IMR-90 (cell line): ENCODE measurements at regions not wholly inside any gene's neighbourhood (a gene's known extent, or its start where the extent isn't known, plus 50 kb on each side); places are given as distances from the start of the nearest gene placed in this dataset.

ENCODE experiments used
- ATAC-seq: fragments of 200-7000 bp; cut with Tn5 transposase; 2 replicates; pipeline ENCODE4 v1.9.1; 2020; ENCODE audit warnings: low read depth, mild to moderate bottlenecking, moderate library complexity
- BruUV-seq: library from RNA; stranded (reverse); fragments of 400-500 nt; replicated peaks from 2 replicates; lab custom pipeline; 2021; lab: Mats Ljungman, UMichigan
- CTCF ChIA-PET: fragments of 300-600 bp; formaldehyde crosslinking; extraction: SDS; loops from one replicate; lab custom pipeline; 2021; ENCODE audit warnings: antibody characterized with exemption; lab: Yijun Ruan, JAX
- POLR2A ChIA-PET: fragments of 300-600 bp; sonication (Branson Sonifier 250); formaldehyde crosslinking; loops from one replicate; lab custom pipeline; 2022; ENCODE audit warnings: antibody characterized with exemption; ENCODE audit not compliant: unreplicated experiment; lab: Charles Lee
- DNase-seq: peaks from one replicate; pipeline ENCODE4 v3.0.0; 2013
- H2AFZ ChIP-seq: replicated peaks from 2 replicates; pipeline ENCODE3; 2013; ENCODE audit warnings: low read length, mild to moderate bottlenecking; ENCODE audit not compliant: poor library complexity
- H2AK5ac ChIP-seq: 2 replicates; pipeline ENCODE4 v1.6.1; 2013; ENCODE audit warnings: low read depth, low read length, inconsistent platforms
- H2AK9ac ChIP-seq: replicated peaks from 2 replicates; pipeline ENCODE3; 2013; ENCODE audit warnings: mild to moderate bottlenecking, low read depth, low read length, moderate library complexity; ENCODE audit not compliant: poor library complexity
- H2BK120ac ChIP-seq: 2 replicates; pipeline ENCODE4 v1.6.1; 2013; ENCODE audit warnings: low read depth, low read length, inconsistent platforms
- H2BK15ac ChIP-seq: 3 replicates; pipeline ENCODE4 v1.6.1; 2013; ENCODE audit warnings: low read depth, low read length, inconsistent platforms
- H2BK20ac ChIP-seq: 2 replicates; pipeline ENCODE4 v1.6.1; 2013; ENCODE audit warnings: low read depth, mild to moderate bottlenecking, inconsistent platforms, low read length, moderate library complexity
- H2BK5ac ChIP-seq: 2 replicates; pipeline ENCODE4 v1.6.1; 2013; ENCODE audit warnings: mild to moderate bottlenecking, low read depth, low read length, inconsistent platforms; ENCODE audit not compliant: poor library complexity, severe bottlenecking
- H3K14ac ChIP-seq: replicated peaks from 2 replicates; pipeline ENCODE4 v1.6.1; 2013; ENCODE audit warnings: low read depth, low read length, inconsistent platforms
- H3K18ac ChIP-seq: 2 replicates; pipeline ENCODE4 v1.6.1; 2013; ENCODE audit warnings: low read depth, low read length, control low read depth
- H3K23ac ChIP-seq: 2 replicates; pipeline ENCODE4 v1.6.1; 2013; ENCODE audit warnings: low read depth, low read length, inconsistent platforms
- H3K27ac ChIP-seq: 2 replicates; pipeline ENCODE4 v1.5.1; 2013; ENCODE audit warnings: mild to moderate bottlenecking, control low read depth, low read length; ENCODE audit not compliant: insufficient read depth
- H3K27me3 ChIP-seq: 2 replicates; pipeline ENCODE4 v1.6.1; 2013; ENCODE audit warnings: low read length; ENCODE audit not compliant: control insufficient read depth, insufficient read depth
- H3K36me3 ChIP-seq: 2 replicates; pipeline ENCODE4 v1.6.1; 2013; ENCODE audit warnings: low read length, mixed read lengths; ENCODE audit not compliant: control insufficient read depth, insufficient read depth
- H3K4ac ChIP-seq: 2 replicates; pipeline ENCODE4 v1.6.1; 2013; ENCODE audit warnings: low read depth, low read length, inconsistent platforms
- H3K4me1 ChIP-seq: 2 replicates; pipeline ENCODE4 v1.6.1; 2013; ENCODE audit warnings: low read length, mixed read lengths; ENCODE audit not compliant: control insufficient read depth, insufficient read depth
- H3K4me2 ChIP-seq: 2 replicates; pipeline ENCODE4 v1.6.1; 2013; ENCODE audit warnings: low read depth, mild to moderate bottlenecking, control low read depth, low read length, moderate library complexity
- H3K4me3 ChIP-seq: 2 replicates; pipeline ENCODE4 v1.5.1; 2013; ENCODE audit warnings: low read depth, mild to moderate bottlenecking, control low read depth, low read length, moderate library complexity; ENCODE audit not compliant: insufficient read depth
- H3K56ac ChIP-seq: 2 replicates; pipeline ENCODE4 v1.6.1; 2013; ENCODE audit warnings: low read length, inconsistent platforms; ENCODE audit not compliant: insufficient read depth; ENCODE audit errors: extremely low read depth
- H3K79me1 ChIP-seq, 2 experiments: 2 replicates each; pipeline ENCODE4 v1.6.1; 2013; ENCODE audit warnings: low read length in 2 of 2, inconsistent platforms in 1 of 2, low read depth in 1 of 2
- H3K9ac ChIP-seq: 2 replicates; pipeline ENCODE4 v1.6.1; 2013; ENCODE audit warnings: low read depth, low read length, control low read depth
- H3K9me1 ChIP-seq: 2 replicates; pipeline ENCODE4 v1.6.1; 2013; ENCODE audit warnings: low read length, inconsistent platforms; ENCODE audit not compliant: insufficient read depth
- H3K9me3 ChIP-seq: 2 replicates; pipeline ENCODE4 v1.6.1; 2013; ENCODE audit warnings: low read length; ENCODE audit not compliant: control insufficient read depth, insufficient read depth
- H4K20me1 ChIP-seq: 2 replicates; pipeline ENCODE4 v1.6.1; 2013; ENCODE audit warnings: low read length, inconsistent platforms; ENCODE audit not compliant: insufficient read depth
- H4K5ac ChIP-seq: 2 replicates; pipeline ENCODE4 v1.6.1; 2013; ENCODE audit warnings: mild to moderate bottlenecking, low read depth, low read length, control low read depth
- H4K8ac ChIP-seq, 2 experiments: 2 replicates each; pipeline ENCODE4 v1.6.1; 2013; ENCODE audit warnings: low read depth in 2 of 2, low read length in 2 of 2, control low read depth in 1 of 2, inconsistent platforms in 1 of 2
- H4K91ac ChIP-seq: 2 replicates; pipeline ENCODE4 v1.6.1; 2013; ENCODE audit warnings: low read depth, low read length, inconsistent platforms; ENCODE audit not compliant: insufficient read depth
- CEBPB ChIP-seq: IDR thresholded peaks from 2 replicates; pipeline ENCODE4 v1.6.1; 2012; ENCODE audit warnings: low read depth, low read length, improper control_type of control experiment
- CHD1 ChIP-seq: IDR thresholded peaks from 2 replicates; pipeline ENCODE4 v1.6.1; 2012; ENCODE audit warnings: low read depth, low read length, improper control_type of control experiment
- FOS ChIP-seq: fragments of 150-350 bp; IDR thresholded peaks from 2 replicates; pipeline ENCODE4 v1.6.1; 2016; ENCODE audit warnings: low read depth, low read length
- MAFK ChIP-seq: IDR thresholded peaks from 2 replicates; pipeline ENCODE4 v1.6.1; 2012; ENCODE audit warnings: low read depth, low read length, improper control_type of control experiment
- MAZ ChIP-seq: IDR thresholded peaks from 2 replicates; pipeline ENCODE4 v1.6.1; 2012; ENCODE audit warnings: low read depth, mild to moderate bottlenecking, low read length, improper control_type of control experiment, moderate library complexity, borderline replicate concordance
- NFE2L2 ChIP-seq: fragments of 150-350 bp; IDR thresholded peaks from 2 replicates; pipeline ENCODE4 v1.6.1; 2016; ENCODE audit warnings: low read depth, mild to moderate bottlenecking, low read length
- POLR2A ChIP-seq: IDR thresholded peaks from 2 replicates; pipeline ENCODE4 v1.6.1; 2012; ENCODE audit warnings: mild to moderate bottlenecking, low read depth, low read length
- RCOR1 ChIP-seq: IDR thresholded peaks from 2 replicates; pipeline ENCODE4 v1.6.1; 2012; ENCODE audit warnings: mild to moderate bottlenecking, low read length, improper control_type of control experiment; ENCODE audit not compliant: insufficient replicate concordance
- RFX5 ChIP-seq: IDR thresholded peaks from 2 replicates; pipeline ENCODE4 v1.8.0; 2012; ENCODE audit warnings: low read depth, mild to moderate bottlenecking, low read length, moderate library complexity
- WGBS, 2 experiments: methylation state at CpG; one replicate each; pipeline versions ENCODE4 v1.1.5 to v1.1.7; 2013; ENCODE audit warnings: missing lambda C conversion rate in 2 of 2; ENCODE audit not compliant: insufficient read length in 1 of 2; ENCODE audit errors: extremely low coverage in 2 of 2; 5-methylcytosine and 5-hydroxymethylcytosine counted together
- dilution Hi-C: fragments of 300-500 bp; cut with HindIII; formaldehyde crosslinking; loops from one replicate; pipeline ENCODE4 v1.14.3; 2018; ENCODE audit warnings: low sequenced_read_pairs; ENCODE audit not compliant: unreplicated experiment
- in situ Hi-C: fragments of 300-500 bp; cut with MboI; formaldehyde crosslinking; loops from 3 replicates; pipeline ENCODE4 v1.14.3; 2019; ENCODE audit warnings: low sequenced_read_pairs, inconsistent platforms, mixed read lengths
- intact Hi-C: fragments of 100-400 bp; cut with micrococcal nuclease; formaldehyde crosslinking; loops from 2 replicates; pipeline ENCODE4 v1.10.0; 2022
- TF ChIP-seq, protein P1 (sequence below): fragments of 150-350 bp; IDR thresholded peaks from 2 replicates; pipeline ENCODE4 v1.6.1; 2017; ENCODE audit warnings: mild to moderate bottlenecking, antibody characterized with exemption, low read length, low read depth
- TF ChIP-seq, protein P2 (sequence below): conservative IDR thresholded peaks from 2 replicates; pipeline ENCODE4 v1.5.1; 2012; ENCODE audit warnings: mild to moderate bottlenecking, low read depth, low read length, improper control_type of control experiment

DNA sequence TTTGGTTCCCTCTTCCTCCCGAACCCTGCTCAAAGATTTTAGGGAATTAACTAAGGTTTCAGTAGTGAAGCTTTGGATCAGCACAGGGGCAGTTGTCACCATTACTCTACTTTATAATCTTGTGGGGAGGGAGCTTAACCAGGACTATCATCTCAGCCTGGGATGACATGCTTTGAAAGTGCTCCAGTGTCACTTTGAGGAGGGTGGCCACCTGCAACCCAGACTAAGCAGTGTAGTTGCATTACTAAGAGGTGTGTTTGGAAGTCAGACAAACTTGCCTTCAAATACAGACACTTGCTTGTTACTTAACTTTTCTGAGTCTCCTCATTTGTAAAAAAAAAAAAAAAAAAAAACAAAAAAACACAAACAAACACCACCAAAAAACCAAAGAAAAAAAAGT, 340.3 kb upstream of the TBL1XR1 start:
- no peak overlapping the region for H2BK20ac ChIP-seq
- no peaks in the 10 kb centered on the region for H3K27me3 ChIP-seq
- DNase-seq (no peak), ATAC-seq (no peak)
- H3K4me2 ChIP-seq, result no peak overlapping the region
- POLR2A ChIA-PET, result interaction anchor here (0.6 kb wide), 1 partner anchor 21 kb away, joined by 4 read pairs; no protein-coding TSS in a partner anchor
- no peaks in the 10 kb centered on the region for H3K9me3 ChIP-seq
- intact Hi-C loops, result no loop called here
- CTCF ChIA-PET, result interaction anchor here (0.7 to 1.1 kb wide), 2 partner anchors 8 to 21 kb away, joined by 4 to 5 read pairs; no protein-coding TSS in a partner anchor
- dilution Hi-C loops, result no loop called here
- no CpG with 5 or more reads among the region's 1 CpG for WGBS, 2 experiments
- H3K18ac ChIP-seq, result peak overlapping the region; percentile 50; the same call in 1 of the 2 replicates
- no peak overlapping the region for H3K56ac ChIP-seq
- no peak overlapping the region for H3K4ac ChIP-seq
- no peak overlapping the region; the same call in 2 of the 3 replicates for H2BK15ac ChIP-seq
- no peak overlapping the region for H4K91ac ChIP-seq
- H2AFZ ChIP-seq, result no peak overlapping the region
- no peak overlapping the region for H2BK120ac ChIP-seq
- no peak overlapping the region for H4K5ac ChIP-seq
- no peak overlapping the region for H3K23ac ChIP-seq
- H4K8ac ChIP-seq, result 0 out of 4 replicates have a peak overlapping the region, but pooled peaks of 1 of the 2 experiments have one; percentile 31
- no peaks in the 10 kb centered on the region for H3K79me1 ChIP-seq
- no peaks in the 10 kb centered on the region for H3K36me3 ChIP-seq
- no peak overlapping the region for H3K27ac ChIP-seq
- H3K14ac ChIP-seq, result 0 out of 2 replicates have a peak overlapping the region, but pooled peaks have one; percentile 5
- H2AK5ac ChIP-seq, result peak overlapping the region; percentile 36; the same call in 1 of the 2 replicates
- H2AK9ac ChIP-seq, result no peak overlapping the region
- no TSS peak for BruUV-seq
- H3K9ac ChIP-seq, result no peak overlapping the region
- H3K9me1 ChIP-seq, result peaks cover 4% of the 10 kb centered on the region; the same call in 1 of the 2 replicates
- peaks cover 7% of the 10 kb centered on the region for H3K4me1 ChIP-seq
- TF ChIP-seq MAFK (no peak), CEBPB (no peak), POLR2A (no peak), FOS (no peak), RFX5 (no peak), NFE2L2 (no peak), RCOR1 (no peak), MAZ (no peak), CHD1 (no peak)
- TF ChIP-seq, protein P1, sequence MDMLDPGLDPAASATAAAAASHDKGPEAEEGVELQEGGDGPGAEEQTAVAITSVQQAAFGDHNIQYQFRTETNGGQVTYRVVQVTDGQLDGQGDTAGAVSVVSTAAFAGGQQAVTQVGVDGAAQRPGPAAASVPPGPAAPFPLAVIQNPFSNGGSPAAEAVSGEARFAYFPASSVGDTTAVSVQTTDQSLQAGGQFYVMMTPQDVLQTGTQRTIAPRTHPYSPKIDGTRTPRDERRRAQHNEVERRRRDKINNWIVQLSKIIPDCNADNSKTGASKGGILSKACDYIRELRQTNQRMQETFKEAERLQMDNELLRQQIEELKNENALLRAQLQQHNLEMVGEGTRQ, result no peak
- TF ChIP-seq, protein P2, sequence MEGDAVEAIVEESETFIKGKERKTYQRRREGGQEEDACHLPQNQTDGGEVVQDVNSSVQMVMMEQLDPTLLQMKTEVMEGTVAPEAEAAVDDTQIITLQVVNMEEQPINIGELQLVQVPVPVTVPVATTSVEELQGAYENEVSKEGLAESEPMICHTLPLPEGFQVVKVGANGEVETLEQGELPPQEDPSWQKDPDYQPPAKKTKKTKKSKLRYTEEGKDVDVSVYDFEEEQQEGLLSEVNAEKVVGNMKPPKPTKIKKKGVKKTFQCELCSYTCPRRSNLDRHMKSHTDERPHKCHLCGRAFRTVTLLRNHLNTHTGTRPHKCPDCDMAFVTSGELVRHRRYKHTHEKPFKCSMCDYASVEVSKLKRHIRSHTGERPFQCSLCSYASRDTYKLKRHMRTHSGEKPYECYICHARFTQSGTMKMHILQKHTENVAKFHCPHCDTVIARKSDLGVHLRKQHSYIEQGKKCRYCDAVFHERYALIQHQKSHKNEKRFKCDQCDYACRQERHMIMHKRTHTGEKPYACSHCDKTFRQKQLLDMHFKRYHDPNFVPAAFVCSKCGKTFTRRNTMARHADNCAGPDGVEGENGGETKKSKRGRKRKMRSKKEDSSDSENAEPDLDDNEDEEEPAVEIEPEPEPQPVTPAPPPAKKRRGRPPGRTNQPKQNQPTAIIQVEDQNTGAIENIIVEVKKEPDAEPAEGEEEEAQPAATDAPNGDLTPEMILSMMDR, result no peak
- H3K4me3 ChIP-seq, result no peak overlapping the region
- in situ Hi-C loops, result no loop called here
- H2BK5ac ChIP-seq, result no peak overlapping the region
- H4K20me1 ChIP-seq, result no peaks in the 10 kb centered on the region
